ENCODE measurements at regions not wholly inside any gene's neighbourhood (a gene's known extent, or its start where the extent isn't known, plus 50 kb on each side); places are given as distances from the start of the nearest gene placed in this dataset.

GRCh38 chr6:15837205-15837604, 174.4 kb upstream of the DTNBP1 start:
- Histone ChIP-seq H3T11ph (ENCODE audit: low read length) (no peak overlapping the region), H3K79me2 (ENCODE audit: insufficient read depth, low read length) (peaks cover 2% of the 10 kb centered on the region; the same call in 1 of the 2 replicates), H3K9ac (ENCODE audit: extremely low read depth, insufficient read length, low read length) (no peak overlapping the region), H4K91ac (ENCODE audit: insufficient read length, low read depth, low read length) (no peak overlapping the region), H2AK5ac (ENCODE audit: insufficient read length, low read length) (no peak overlapping the region), H4K8ac (replicated peaks; ENCODE audit: insufficient read length, low read depth, low read length) (no peak overlapping the region), H3K18ac (ENCODE audit: insufficient read length, low read depth, low read length) (no peak overlapping the region), H3K9me3 (ENCODE audit: control insufficient read depth, low read depth, low read length) (no peaks in the 10 kb centered on the region), H3K23me2 (ENCODE audit: insufficient read length, low read depth, low read length, poor library complexity, severe bottlenecking) (no peaks in the 10 kb centered on the region), H3K14ac (ENCODE audit: insufficient read depth, low read length) (no peak overlapping the region), H4K20me1 (ENCODE audit: control insufficient read depth, insufficient read depth, insufficient read length) (no peaks in the 10 kb centered on the region), H2BK15ac (ENCODE audit: low read depth, low read length) (no peak overlapping the region), H2AFZ (ENCODE audit: low read length) (no peak overlapping the region), H3K27ac (ENCODE audit: insufficient read length, low read depth, low read length) (no peak overlapping the region), H3K79me1 (ENCODE audit: insufficient read depth, low read depth, low read length, poor library complexity, severe bottlenecking) (no peaks in the 10 kb centered on the region), H3K27me3 (ENCODE audit: insufficient read depth, low read length) (no peaks in the 10 kb centered on the region), H3K4ac (ENCODE audit: low read depth, low read length) (no peak overlapping the region), H2BK120ac (ENCODE audit: low read depth, low read length, poor library complexity, severe bottlenecking) (no peak overlapping the region), H3K23ac (ENCODE audit: insufficient read length, low read depth, low read length) (no peak overlapping the region), H3K4me1 (ENCODE audit: insufficient read depth, low read length) (no peaks in the 10 kb centered on the region), H2BK20ac (ENCODE audit: low read depth, low read length, poor library complexity, severe bottlenecking) (no peak overlapping the region), H3K4me2 (ENCODE audit: insufficient read depth, insufficient read length, low read length) (no peak overlapping the region), H3K56ac (ENCODE audit: insufficient read length, low read depth, low read length) (no peak overlapping the region), H2BK12ac (ENCODE audit: insufficient read length, low read depth, low read length) (no peak overlapping the region), H2BK5ac (ENCODE audit: insufficient read length, low read length) (no peak overlapping the region), H4K5ac (ENCODE audit: insufficient read length, low read depth, low read length) (no peak overlapping the region)
- TF ChIP-seq, protein P1, sequence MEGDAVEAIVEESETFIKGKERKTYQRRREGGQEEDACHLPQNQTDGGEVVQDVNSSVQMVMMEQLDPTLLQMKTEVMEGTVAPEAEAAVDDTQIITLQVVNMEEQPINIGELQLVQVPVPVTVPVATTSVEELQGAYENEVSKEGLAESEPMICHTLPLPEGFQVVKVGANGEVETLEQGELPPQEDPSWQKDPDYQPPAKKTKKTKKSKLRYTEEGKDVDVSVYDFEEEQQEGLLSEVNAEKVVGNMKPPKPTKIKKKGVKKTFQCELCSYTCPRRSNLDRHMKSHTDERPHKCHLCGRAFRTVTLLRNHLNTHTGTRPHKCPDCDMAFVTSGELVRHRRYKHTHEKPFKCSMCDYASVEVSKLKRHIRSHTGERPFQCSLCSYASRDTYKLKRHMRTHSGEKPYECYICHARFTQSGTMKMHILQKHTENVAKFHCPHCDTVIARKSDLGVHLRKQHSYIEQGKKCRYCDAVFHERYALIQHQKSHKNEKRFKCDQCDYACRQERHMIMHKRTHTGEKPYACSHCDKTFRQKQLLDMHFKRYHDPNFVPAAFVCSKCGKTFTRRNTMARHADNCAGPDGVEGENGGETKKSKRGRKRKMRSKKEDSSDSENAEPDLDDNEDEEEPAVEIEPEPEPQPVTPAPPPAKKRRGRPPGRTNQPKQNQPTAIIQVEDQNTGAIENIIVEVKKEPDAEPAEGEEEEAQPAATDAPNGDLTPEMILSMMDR (conservative IDR thresholded peaks at IDR 0.05): no peak
- Mint-ChIP-seq H3K36me3 (ENCODE audit: insufficient read depth in 1 of 3, low read depth in 3 of 3) (no peaks in the 10 kb centered on the region), H3K4me1 (peaks cover 0 to under 1% of the 10 kb centered on the region in 2 experiments; a peak in 3 of 4 replicates), H3K27ac (no peak overlapping the region), H3K4me3 (no peak overlapping the region), H3K27me3 (ENCODE audit: low read depth) (no peaks in the 10 kb centered on the region; the same call in 1 of the 2 replicates), H3K9me3 (no peaks in the 10 kb centered on the region)
- DNase-seq: no peak
- no CpG with 5 or more reads among the region's 6 CpGs for WGBS (ENCODE audit: extremely low coverage, insufficient read length, low lambda C conversion rate)
